ENCODE measurements at regions not wholly inside any gene's neighbourhood (a gene's known extent, or its start where the extent isn't known, plus 50 kb on each side); places are given as distances from the start of the nearest gene placed in this dataset.

- no peak overlapping the region for H3K4me3 ChIP-seq (ENCODE audit: low read depth, low read length)
- TF ChIP-seq CTCF (IDR thresholded peaks at IDR 0.05; ENCODE audit: insufficient read depth, low read length) = no peak
Observed at GRCh38 chr7:155138204-155138603, 68.1 kb downstream of the HTR5A start.

GRCh38 chr7:155141562-155141961 is 71.4 kb downstream of the HTR5A start:
- no peak for DNase-seq (ENCODE audit: low read depth)
- no peak for TF ChIP-seq CTCF (IDR thresholded peaks at IDR 0.05; ENCODE audit: insufficient read depth, low read length)
- H3K4me3 ChIP-seq (ENCODE audit: low read depth, low read length) = no peak overlapping the region

More at GRCh38 chr7:155138204-155138603, 68.1 kb downstream of the HTR5A start:
- no peak for DNase-seq (ENCODE audit: low read depth)

GRCh38 chr7:155143381-155143780 is 73.3 kb downstream of the HTR5A start:
- TF ChIP-seq CTCF (IDR thresholded peaks at IDR 0.05; ENCODE audit: insufficient read depth, low read length) = no peak
- no peak for DNase-seq (ENCODE audit: low read depth)
- H3K4me3 ChIP-seq (ENCODE audit: low read depth, low read length) = no peak overlapping the region

- H3K4me3 ChIP-seq (ENCODE audit: low read depth, low read length) = no peak overlapping the region
- no peak for DNase-seq (ENCODE audit: low read depth)
- TF ChIP-seq CTCF (IDR thresholded peaks at IDR 0.05; ENCODE audit: insufficient read depth, low read length) = no peak
Observed at GRCh38 chr7:155144371-155144770, 74.2 kb downstream of the HTR5A start.

- no peak overlapping the region for H3K4me3 ChIP-seq (ENCODE audit: low read depth, low read length)
- no peak for TF ChIP-seq CTCF (IDR thresholded peaks at IDR 0.05; ENCODE audit: insufficient read depth, low read length)
- no peak for DNase-seq (ENCODE audit: low read depth)
Observed at GRCh38 chr7:155145477-155146255, 75.5 kb downstream of the HTR5A start.

GRCh38 chr7:155147172-155147571 is 77.0 kb downstream of the HTR5A start:
- no peak for DNase-seq (ENCODE audit: low read depth)
- no peak overlapping the region for H3K4me3 ChIP-seq (ENCODE audit: low read depth, low read length)
- no peak for TF ChIP-seq CTCF (IDR thresholded peaks at IDR 0.05; ENCODE audit: insufficient read depth, low read length)

- no peak overlapping the region for H3K4me3 ChIP-seq (ENCODE audit: low read depth, low read length)
- no peak for TF ChIP-seq CTCF (IDR thresholded peaks at IDR 0.05; ENCODE audit: insufficient read depth, low read length)
- DNase-seq (ENCODE audit: low read depth) = no peak
Observed at GRCh38 chr7:155147624-155148023, 77.5 kb downstream of the HTR5A start.
